ENCODE measurements at regions not wholly inside any gene's neighbourhood (a gene's known extent, or its start where the extent isn't known, plus 50 kb on each side); places are given as distances from the start of the nearest gene placed in this dataset.
A peak's percentile ranks its signal among the peaks of the same experiment; 100 is the strongest.
"Not testable (repeated sequence)": the region's sequence is repeated elsewhere in the genome, so short reads cannot be mapped to it uniquely, and the experiment has no call there.

GRCh38 chr11:109480251-109480650, 58.3 kb downstream of the C11orf87 start:
- no peak for DNase-seq (ENCODE audit: low read depth)

DNA sequence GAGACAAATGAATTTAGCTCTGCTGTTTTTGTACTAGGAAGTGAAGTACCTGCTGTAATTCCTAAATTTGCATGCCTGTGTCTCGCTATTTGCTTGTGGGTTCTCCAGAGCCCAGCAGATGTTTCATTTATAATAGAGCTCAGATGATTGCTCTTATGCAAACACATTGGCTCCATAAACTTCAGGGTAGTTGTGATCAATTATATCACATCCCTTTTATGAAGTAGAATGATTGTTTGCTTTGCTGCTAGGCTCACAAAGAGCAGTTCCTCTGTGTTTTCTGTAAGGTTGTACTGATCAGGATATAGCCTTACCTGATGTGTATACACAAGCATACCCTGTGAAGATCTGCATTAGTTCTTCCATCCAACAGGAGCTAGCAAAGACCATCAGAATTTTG, 64.1 kb downstream of the C11orf87 start:
- DNase-seq (ENCODE audit: low read depth), result no peak

DNA sequence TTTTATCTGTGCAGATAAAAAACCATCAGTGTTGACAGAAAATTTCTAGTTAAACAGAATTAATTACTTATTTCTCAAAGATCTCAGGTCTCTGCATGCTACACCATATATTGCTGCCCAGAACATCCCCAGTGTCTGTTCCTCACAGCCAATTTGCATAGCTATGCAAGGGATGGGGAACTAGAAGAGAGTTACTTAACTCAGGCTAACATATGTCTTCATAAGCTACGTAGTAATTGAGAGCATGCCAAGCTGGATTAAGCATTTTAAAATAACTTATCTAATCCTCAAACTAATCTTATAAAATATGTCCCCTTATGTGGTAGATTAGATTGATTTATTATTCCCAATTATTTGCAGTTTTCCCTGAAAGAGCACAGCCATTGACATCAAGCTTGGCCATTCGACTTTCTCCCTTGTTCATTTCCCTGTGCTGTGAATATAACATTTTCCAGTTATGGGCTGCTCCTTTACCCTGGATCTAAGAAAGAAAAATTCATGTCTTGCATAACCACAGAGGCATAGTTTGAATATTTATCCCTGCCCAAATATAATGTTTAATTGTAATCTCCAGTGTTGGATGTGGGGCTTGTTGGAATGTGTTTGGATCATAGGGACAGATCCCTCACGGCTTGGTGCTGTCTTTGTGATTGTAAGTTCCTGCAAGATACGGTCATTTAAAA, 69.1 kb downstream of the C11orf87 start:
- no peak for DNase-seq (ENCODE audit: low read depth)

- no peak for DNase-seq (ENCODE audit: low read depth)
Measured at GRCh38 chr11:109506115-109506514, 84.1 kb downstream of the C11orf87 start.

GRCh38 chr11:109507331-109507730, 85.3 kb downstream of the C11orf87 start:
- DNase-seq (ENCODE audit: low read depth), result no peak

DNA sequence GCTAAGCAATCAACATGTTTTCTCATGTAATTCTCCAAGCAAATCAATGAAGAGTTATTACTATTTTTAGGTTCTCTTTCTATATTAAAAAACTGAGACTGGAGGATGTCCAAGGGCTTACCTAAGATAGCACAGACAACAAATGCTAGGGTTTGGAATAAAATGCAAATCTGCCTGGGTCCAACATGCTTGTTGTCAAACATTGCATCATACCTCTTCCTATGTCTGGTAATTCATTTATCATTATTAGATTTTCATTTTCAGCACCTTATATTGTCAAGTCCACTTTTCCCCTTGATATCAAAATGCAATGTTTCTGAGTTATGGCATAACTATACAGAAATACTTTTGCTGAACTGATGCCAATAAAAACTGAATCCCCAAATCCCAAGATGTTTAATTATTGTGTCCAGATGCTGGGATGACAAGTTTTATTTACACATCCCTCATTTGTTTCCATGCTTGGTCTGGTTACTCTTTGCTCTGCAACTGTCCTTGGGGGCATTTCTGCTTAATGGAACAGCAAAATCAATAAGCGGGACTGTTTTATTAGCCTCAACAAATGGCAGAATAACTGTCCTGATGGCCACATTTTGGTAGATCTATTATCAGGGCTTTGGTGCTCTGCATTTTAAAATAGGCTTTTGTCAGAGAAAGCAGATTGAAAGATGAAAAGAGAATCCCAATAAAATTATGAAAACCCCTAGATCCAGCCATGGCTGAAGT, 86.0 kb downstream of the C11orf87 start:
- no peak for DNase-seq (ENCODE audit: low read depth)

DNA sequence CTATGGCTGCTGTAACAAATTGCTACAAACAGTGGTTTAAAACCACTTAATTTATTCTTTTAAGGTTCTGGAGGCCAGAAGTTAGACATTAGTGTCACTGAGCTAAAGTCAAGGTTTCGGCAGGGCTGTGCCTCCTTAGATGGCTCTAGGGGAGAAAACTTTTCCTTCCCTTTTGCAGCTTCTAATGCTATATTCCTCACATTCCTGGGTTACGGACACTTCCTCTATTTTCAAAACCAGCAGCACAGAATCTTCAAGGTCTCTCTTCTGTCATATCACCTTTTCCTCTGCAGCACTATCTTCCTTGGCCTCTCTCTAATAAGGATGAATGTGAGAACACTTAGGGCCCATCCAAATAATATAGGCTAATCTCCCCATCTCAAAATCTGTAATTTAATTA, 87.0 kb downstream of the C11orf87 start:
- no peak for DNase-seq (ENCODE audit: low read depth)

GRCh38 chr11:109510316-109510715, 88.3 kb downstream of the C11orf87 start:
- DNase-seq (ENCODE audit: low read depth), result no peak

DNA sequence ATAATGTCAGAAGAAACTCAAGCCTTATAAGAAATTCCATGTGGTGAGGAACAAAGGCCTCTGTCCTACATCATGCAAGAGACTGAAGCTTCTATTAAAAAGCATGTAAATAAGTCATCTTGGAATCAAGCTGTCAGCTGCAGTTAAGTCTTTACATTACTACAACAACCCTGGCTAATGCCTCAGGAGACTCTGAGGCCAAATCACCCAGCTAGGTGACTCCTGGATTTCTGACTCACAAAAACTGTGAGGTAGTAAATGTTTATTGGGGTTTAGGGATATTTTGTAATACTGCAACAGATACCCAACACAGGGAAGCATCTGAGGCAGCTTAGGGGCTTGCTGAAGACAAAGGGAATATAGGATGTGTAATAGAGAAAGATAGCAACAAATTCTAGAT, 89.6 kb downstream of the C11orf87 start:
- no peak for DNase-seq (ENCODE audit: low read depth)

GRCh38 chr11:109512249-109512648, 90.3 kb downstream of the C11orf87 start:
- DNase-seq (ENCODE audit: low read depth), result no peak

DNA sequence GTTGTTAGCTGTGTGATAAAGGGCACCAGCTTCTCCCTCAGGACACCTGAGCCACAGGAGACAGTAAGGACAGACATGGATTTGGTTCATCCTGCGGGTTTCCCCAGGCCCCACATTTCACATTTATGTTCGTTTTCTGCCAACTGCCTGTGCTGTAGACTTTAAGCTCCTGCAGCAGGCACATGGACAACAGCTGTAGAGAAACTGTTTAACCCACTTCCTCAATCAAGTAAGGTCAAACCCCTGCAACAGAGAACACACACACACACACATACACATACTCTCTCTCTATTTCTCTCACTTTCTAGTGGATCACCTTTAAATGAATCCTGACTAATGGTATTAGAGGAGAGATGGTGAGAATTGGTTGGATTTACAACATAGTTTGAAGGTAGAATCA, 90.7 kb downstream of the C11orf87 start:
- DNase-seq (ENCODE audit: low read depth), result no peak

- no peak for DNase-seq (ENCODE audit: low read depth)
Measured at GRCh38 chr11:109514313-109515018, 92.5 kb downstream of the C11orf87 start.

GRCh38 chr11:109519253-109519652, 97.3 kb downstream of the C11orf87 start:
- DNase-seq (ENCODE audit: low read depth), result no peak

DNA sequence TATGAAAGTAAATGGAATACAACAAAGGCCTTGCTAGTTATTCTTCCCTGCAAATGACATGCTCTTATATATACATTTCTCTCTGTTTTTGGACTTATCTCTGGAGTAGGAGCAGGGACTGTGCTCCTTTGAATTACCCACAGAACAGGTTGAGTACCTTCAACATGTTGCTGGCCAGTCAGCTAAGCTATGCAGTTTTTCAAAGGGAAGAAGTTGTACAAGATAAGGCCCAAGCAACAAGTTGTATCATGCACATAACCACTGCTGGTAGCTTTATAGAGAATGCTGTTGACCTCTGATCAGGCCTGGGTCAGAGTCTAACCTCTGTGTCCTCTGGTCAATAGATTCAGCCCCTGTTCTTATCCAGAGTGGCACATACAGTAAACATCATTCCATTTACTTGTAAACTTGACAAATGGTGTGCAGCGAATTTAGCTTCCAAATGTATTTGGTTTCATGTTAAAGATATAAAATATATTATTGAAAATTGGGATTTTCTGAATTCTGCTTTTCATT, 99.6 kb downstream of the C11orf87 start:
- DNase-seq (ENCODE audit: low read depth), result no peak

DNA sequence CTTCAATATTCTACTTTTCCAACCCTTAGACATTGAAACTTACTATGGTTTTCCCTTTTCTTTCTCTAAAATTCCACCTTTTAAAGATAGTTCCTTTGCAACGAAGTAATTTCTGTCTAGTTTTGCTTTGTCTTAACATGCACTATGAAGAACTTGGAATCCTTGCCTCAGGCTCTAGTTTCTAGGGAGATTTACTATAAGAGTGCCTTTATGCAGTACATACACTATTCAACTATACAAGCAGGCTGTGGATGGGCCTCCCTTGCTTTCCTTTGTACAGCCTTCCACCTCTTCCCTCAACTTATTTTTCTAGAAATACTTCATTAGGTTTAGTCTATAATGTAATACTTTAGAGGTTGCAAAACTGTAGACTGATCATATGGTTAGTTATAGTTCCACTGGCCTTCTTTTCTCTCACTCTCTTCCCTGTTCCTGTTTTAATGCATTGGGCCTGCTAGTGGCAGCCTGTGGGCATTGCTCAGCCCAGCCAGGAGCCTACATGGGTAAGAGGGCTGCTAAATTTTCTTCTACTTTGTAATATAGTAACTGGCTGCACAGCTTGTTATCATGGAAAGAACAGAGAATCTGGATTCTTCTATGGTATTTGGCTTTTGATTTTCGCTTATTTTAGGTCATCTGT, 100.2 kb downstream of the C11orf87 start:
- no peak for DNase-seq (ENCODE audit: low read depth)

GRCh38 chr11:109525636-109526035, 103.6 kb downstream of the C11orf87 start:
- DNase-seq (ENCODE audit: low read depth), result not testable (repeated sequence)

DNA sequence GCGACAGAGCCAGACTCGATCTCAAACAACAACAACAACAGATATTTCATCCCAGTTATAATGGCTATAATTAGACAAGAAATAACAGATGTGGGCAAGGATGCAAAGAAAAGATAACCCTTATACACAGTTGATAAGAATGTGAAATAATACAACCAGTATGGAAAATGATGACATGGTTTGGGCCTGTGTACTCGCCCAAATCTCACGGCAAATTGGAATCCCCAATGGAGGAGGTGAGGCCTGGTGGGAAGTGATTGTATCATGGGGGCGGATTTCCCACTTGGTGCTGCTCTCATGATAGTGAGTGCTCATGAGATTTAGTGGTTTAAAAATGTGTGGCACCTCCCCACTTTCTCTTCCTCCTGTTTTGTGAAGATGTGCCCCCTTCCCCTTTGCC, 104.1 kb downstream of the C11orf87 start:
- no peak for DNase-seq (ENCODE audit: low read depth)

- DNase-seq (ENCODE audit: low read depth), result no peak
Measured at GRCh38 chr11:109526931-109527330, 104.9 kb downstream of the C11orf87 start.

- DNase-seq (ENCODE audit: low read depth), result no peak
Measured at GRCh38 chr11:109527496-109527895, 105.5 kb downstream of the C11orf87 start.

GRCh38 chr11:109547356-109548027, 125.5 kb downstream of the C11orf87 start:
- peak; percentile 75 for DNase-seq (ENCODE audit: low read depth)

DNA sequence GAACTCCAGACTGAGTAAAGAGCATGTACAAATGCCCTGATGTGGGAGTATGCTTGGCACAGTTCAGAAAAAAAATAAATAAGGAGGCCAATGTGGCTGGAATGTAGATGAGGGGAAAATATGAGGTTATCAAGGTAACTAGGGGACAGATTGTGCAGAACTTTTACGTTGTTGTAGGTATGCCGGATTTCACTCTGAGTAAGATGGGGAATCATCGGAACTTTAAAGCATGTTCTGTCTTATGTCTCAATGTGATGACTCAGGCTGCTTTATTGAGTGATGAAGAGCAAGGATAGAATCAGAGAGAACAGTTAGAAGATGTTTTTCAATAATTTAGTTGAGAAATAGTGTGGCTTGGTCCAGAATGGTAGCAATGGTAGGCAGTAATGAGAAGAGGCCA, 130.4 kb downstream of the C11orf87 start:
- DNase-seq (ENCODE audit: low read depth), result peak; percentile 24

DNA sequence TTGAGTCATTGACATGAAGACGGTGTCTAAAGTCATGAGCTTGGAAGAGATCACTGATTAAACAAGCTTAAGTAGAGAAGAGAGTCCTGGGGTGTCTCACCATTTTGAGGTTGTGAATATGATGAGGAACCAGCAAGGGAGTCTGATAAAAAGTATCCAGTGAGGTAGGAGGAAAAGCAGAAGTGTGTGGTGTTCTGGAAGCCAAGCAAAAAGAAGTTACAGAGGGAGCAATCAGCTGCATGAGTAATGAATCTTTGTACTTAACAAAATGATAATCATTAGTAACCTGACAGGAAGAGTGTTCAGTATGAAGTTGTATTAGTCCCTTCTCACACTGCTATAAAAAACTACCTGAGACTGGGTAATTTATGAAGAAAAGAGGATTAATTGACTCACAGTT, 131.3 kb downstream of the C11orf87 start:
- no peak for DNase-seq (ENCODE audit: low read depth)

Measured in HS-5 (cell line).